Activated gamma-delta T cell (primary cell): ENCODE measurements at regions not wholly inside any gene's neighbourhood (a gene's known extent, or its start where the extent isn't known, plus 50 kb on each side); places are given as distances from the start of the nearest gene placed in this dataset.
"Not testable (repeated sequence)": the region's sequence is repeated elsewhere in the genome, so short reads cannot be mapped to it uniquely, and the experiment has no call there.

Experiments used
- DNase-seq: peaks from one replicate; lab custom pipeline; 2025; lab: John Stamatoyannopoulos, UW

GRCh38 chr4:96317891-96318290 is 478.0 kb downstream of the PDHA2 start:
- no peak for DNase-seq

- DNase-seq = no peak
Measured at GRCh38 chr4:96326846-96327245, 487.0 kb downstream of the PDHA2 start.

- DNase-seq = no peak
Measured at GRCh38 chr4:96342196-96342595, 502.3 kb downstream of the PDHA2 start.

- DNase-seq = no peak
Measured at GRCh38 chr4:96342790-96343455, 503.0 kb downstream of the PDHA2 start.

GRCh38 chr4:96343836-96344235 is 503.9 kb downstream of the PDHA2 start:
- no peak for DNase-seq

GRCh38 chr4:96347582-96347981 is 507.7 kb downstream of the PDHA2 start:
- DNase-seq = no peak

GRCh38 chr4:96352051-96352517 is 512.2 kb downstream of the PDHA2 start:
- DNase-seq = no peak

- no peak for DNase-seq
Measured at GRCh38 chr4:96354036-96354712, 514.3 kb downstream of the PDHA2 start.

GRCh38 chr4:96355414-96355813 is 515.5 kb downstream of the PDHA2 start:
- DNase-seq = no peak

GRCh38 chr4:96356591-96357370 is 516.9 kb downstream of the PDHA2 start:
- no peak for DNase-seq

GRCh38 chr4:96366632-96367031 is 526.7 kb downstream of the PDHA2 start:
- DNase-seq = no peak

GRCh38 chr4:96375367-96375766 is 535.5 kb downstream of the PDHA2 start:
- no peak for DNase-seq

- DNase-seq = no peak
Measured at GRCh38 chr4:96379524-96379923, 539.6 kb downstream of the PDHA2 start.

GRCh38 chr4:96380106-96380505 is 540.2 kb downstream of the PDHA2 start:
- no peak for DNase-seq

- DNase-seq = no peak
Measured at GRCh38 chr4:96383349-96383748, 543.5 kb downstream of the PDHA2 start.

- DNase-seq = no peak
Measured at GRCh38 chr4:96389770-96390169, 549.9 kb downstream of the PDHA2 start.

- no peak for DNase-seq
Measured at GRCh38 chr4:96390404-96390803, 550.5 kb downstream of the PDHA2 start.

GRCh38 chr4:96395747-96396146 is 555.9 kb downstream of the PDHA2 start:
- no peak for DNase-seq

GRCh38 chr4:96406742-96407141 is 566.8 kb downstream of the PDHA2 start:
- no peak for DNase-seq

- no peak for DNase-seq
Measured at GRCh38 chr4:96407225-96407624, 567.3 kb downstream of the PDHA2 start.

GRCh38 chr4:96407738-96408463 is 568.0 kb downstream of the PDHA2 start:
- DNase-seq = no peak

GRCh38 chr4:96414853-96415252 is 575.0 kb downstream of the PDHA2 start:
- DNase-seq = not testable (repeated sequence)
